ENCODE measurements at regions not wholly inside any gene's neighbourhood (a gene's known extent, or its start where the extent isn't known, plus 50 kb on each side); places are given as distances from the start of the nearest gene placed in this dataset.
A peak's percentile ranks its signal among the peaks of the same experiment; 100 is the strongest.

DNA sequence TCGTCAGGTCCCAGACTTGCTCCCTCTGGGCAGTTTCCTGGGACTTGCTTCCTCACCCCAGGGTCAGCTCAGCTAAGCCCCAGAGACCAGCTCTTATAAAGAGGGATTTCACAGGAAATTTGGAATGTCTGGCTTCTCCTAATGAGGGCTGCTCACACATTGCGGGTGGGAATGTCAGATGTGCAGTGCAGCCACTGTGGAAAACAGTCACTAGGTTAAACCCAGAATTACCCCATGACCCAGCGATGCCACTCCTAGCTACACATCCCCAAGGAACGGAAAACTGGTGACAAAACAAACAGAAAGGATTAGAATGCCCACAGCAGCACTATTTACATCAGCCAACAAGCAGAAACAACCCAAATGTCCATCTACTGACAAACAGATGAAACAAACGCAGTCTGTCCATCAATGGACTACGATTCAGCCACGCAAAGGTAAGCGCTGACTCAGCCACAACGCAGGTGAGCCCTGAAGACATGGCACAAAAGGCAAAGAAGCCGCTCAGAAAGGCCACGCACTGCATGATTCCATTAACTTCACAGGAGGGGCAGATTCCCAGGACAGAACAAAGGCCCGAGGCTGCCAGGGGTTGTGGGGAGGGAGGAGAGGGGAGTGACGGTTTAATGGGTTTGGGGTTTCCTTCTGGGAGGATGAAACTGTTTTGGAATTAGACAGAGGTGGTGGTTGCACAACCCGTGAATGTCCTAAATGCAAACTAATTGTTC lies 63.0 kb downstream of the NCOR2 start:
- no peak for DNase-seq

DNA sequence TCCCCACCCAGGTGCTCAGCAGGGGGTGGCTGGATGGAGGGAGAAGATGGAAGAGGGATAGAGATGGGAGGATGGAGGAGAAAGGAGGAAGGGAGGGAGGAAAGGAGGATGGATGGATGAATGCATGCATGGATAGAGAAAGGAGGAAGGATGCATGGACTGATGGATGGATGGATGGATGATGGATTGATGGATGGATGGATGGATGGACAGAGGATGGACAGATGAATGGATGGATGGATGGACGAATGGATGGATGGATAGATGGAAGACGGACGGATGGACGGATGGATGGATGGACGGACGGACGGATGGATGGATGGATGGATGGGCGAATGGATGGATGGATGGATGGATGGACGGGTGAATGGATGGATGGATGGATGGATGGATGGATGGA lies 64.1 kb downstream of the NCOR2 start:
- no peak for DNase-seq

DNA sequence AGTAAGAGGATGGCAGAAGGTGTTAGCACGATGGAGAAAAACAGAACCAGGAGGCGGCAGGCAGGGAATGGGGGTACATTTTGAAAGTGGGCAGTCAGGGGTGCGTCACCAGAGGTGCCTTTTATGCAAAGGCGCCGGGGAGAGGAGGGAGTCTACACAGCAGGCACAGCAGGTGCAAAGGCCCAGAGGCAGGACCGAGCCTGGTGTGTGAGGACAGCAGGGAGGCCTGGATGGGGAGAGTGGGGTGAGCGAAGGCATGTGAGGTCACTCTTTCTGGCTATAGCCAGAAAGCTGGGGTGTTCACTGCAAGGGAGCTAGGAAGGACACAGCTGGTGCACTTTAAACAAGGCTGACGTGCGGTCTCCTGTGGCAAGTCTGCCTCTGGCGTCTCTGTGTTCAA lies 65.0 kb downstream of the NCOR2 start:
- no peak for DNase-seq

DNA sequence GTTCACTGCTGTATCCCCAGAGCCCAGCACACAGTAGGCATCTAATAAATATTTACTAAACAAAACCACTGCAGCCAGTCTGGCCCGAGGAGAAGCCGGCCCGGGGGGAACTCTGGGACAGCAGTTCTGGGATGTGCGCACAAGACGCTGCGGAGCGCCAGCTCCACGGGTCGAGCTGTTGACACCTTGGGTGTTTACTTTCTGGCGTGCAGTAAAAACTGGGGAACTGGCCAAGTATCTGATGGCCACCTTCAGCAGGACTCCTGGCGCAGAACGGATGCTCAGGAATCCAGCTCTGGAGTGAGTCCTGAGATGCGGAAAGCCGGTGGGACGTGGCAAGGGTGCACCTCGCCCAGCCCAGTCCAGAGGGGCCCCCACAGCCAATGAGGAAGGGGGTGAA lies 65.6 kb downstream of the NCOR2 start:
- peak in 1 of 14 donors; percentile 41 for DNase-seq

DNA sequence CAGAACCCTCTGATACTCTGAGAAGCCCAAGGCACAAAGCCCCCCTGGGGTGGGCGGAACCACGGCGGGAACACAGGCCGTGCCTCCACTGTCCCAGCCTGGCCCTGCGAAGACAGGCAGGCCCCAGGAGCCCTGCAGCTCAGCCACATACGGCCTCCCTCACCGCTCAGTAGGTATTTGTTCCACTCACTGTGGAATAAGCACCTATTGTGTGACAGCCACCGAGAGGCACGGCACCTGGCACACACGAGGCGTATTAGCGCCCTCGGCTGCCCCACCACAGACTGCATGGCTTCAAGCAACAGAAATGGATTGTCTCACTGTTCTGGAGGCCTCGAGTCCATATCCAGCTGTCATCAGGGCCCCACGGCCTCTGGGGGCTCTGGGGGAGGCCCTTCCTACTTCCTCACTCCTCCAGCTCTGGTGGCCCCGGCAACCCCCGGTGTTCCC lies 66.3 kb downstream of the NCOR2 start:
- peak in 3 of 14 donors; percentile 23 to 40 (median 30) for DNase-seq

DNA sequence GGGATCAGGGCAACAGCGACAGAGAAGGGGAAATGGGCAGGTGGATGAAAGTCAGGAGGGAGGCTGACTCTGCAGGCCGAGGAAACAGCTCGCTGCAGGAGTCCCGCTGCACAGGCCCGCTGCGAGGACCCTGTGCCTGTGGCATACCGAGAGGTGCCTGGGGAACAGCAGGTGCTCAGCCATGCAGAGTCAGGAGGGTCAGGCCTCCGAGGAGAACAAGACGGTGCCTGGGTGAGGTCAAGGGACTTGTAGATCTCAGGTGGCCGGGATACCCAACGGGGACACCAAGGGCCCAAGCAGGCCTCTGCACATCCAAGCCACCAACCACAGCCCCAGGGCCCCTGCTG lies 67.5 kb downstream of the NCOR2 start:
- no peak for DNase-seq

DNA sequence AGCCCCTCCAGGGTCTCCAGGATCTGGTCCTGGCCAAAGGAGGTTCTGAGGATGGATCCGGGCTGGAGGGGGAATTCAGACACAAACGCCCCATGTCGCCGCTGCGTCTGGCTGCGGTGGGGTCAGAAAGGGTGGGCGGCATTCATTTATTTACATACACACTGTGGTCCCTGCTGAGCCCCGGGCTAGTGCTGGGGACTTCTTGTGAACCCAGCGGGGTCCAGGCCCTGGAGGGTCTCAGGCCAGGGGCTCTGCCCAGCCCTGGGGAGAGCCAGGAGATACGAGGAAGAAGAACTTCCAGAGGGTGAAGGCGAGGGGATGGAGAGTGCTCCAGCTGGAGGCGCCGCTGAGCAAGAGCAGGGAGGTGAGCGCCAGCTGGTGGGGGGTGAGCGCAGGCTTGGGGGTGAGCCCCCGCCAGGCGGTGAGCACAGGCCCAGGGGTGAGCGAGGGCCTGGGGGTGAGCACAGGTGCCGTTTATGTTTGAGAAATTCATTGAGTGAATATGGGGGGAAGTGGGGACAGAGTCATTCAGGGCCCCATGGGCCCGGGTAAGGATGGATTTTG lies 68.1 kb downstream of the NCOR2 start:
- DNase-seq: no peak

DNA sequence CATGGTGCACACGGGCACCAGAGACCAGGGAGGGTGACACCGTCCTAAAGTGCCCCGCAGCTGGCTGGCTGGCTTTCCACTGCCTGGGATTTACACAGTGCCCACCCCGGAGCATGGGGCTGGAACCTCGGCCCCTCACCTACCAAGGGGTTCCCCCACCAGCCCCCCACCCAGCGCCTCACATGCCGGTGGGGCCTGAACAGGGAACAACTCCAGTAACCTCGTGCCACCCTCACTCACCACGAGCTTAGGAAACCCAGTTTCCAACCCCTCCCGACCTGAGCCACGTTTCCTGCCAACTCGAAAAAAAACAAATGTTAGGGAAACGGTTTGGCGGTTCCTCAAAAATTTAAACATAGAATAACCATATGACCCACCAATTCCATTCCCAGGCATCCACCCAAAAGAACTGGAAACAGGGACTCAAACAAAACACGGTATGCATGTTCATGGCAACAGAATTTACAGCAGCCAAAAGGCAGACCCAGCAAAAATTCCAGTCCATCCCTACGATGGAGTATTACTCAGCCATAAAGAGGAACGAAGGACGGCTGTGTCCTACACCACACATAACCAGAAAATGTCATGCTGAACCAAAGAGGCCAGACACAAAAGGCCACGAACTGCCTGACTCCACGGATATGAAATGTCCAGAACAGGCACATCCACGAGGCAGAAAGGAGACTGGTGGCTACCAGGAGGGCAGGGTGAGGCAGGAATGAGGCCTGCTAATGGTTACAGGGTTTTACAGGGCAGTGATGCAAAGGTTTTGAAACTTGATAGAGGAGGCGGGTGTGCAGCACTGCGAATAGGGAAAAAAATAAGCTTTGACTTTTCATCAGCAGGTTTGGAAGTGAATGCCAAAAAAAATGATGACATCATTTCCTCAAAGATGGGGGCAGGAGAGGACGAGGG lies 68.9 kb downstream of the NCOR2 start:
- peak in 1 of 14 donors; percentile 50 for DNase-seq

DNA sequence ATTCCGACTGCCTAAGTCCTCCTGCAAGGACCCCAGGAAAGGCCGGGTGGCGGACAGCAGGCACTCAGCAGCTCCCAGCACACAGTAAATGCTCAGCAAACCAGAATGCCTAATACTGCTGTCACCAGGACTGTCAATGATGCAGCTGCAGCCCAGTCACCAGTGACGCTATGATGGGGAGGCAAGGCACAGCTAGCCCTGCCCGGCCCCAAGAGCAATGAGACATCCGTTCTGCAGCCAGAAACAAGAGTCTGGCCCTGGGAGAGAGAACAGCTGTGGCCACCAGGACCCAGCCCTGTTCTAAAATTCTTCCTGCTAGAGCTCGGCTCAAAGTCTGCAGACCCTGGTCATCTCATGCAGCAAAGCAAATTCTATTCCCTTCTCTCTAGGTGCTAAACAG lies 69.8 kb downstream of the NCOR2 start:
- peak in 10 of 14 donors; percentile 16 to 82 (median 39) for DNase-seq

DNA sequence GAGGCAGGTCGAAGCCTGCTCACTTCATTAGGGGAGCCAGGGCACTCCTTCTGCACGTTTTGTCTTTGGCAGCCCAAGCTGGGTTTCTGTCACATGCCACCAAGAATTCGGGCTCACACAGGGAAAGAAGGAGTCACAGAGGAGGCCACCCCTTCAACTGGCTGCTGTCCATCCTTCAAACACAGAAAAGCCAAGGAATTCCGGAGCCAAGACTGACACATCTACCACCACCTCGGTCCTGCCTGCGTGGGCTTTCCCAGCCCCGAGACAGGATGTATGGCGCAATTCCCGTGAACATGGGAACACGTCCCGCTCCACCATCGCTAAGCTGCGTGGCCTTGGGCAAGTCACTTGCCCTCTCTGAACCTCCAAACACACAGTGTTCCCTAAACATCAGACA lies 70.4 kb downstream of the NCOR2 start:
- DNase-seq: no peak

DNA sequence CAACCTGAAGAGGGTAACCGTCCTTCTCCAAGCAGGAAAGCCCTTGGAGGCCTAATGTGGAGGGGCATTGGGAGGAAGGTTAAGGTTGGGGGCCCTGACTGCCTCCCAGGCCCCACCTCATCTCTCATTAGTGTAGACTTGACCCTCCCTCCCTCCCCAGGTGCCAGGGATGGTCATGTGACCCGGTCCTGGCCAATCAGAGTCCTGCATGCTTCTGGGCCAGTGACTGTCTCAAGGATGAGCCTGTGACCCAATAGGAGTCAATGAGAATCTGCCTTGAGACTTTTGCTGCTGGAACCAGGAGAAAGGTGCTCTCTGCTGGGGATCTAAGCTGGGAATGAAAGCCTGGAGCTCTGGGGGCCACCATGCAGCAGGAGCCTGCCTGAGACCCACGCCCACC lies 70.8 kb downstream of the NCOR2 start:
- DNase-seq: no peak

DNA sequence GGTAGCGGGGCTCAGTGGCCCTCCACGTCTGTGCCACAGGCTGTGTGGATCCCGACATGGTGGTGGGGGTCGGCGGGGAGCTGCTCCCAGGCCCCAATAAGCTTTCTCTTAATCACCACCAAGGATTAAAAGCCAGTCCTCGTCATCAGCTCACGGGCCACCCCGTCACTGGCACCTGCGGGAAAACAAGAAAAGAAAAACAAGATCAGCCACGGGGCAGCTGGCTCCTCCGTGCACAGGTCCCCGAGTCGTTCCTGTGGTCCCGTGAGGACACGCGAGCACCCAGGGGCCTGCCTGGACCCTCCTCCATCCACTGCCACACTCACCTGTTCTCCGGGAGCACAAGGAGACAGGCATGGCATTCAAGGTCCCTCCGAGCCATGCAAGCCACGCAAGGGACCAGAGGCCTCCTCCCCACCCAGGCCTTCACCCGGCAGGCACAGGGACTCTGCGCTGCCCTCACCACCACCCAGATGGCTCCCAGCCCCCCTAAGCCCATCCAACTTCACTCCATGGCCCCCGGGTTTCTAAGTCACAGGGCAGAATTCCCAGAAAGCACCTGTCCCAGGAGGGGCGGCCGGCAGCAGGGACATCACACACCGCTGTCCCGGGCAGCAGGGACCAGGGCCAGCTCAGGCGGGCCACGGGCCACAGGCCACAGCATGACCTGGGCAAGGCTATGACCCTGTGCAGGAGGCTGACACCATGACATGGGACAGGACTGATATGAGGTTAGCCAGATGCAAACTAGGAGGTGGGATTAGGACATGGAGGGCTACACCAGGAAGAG lies 72.0 kb downstream of the NCOR2 start:
- no peak for DNase-seq

DNA sequence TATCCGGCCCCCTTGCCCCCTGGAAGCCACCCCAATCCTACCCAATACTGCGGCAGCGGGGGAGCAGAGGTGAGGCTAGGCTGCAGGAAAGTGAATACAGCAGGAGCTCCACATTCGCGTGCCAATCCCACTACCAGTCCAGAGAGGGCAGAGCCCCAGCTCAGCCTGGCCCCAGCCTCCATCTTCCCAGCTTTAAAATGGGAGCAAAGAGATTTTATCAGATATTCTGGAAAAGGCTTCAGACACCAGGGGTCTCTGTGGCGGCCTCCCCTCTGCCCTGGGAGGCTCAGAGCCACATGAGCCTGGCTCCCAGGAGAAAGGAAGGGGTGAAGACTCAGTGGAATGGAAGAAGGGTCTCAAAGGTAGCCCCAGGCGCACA lies 72.7 kb downstream of the NCOR2 start:
- DNase-seq: no peak

DNA sequence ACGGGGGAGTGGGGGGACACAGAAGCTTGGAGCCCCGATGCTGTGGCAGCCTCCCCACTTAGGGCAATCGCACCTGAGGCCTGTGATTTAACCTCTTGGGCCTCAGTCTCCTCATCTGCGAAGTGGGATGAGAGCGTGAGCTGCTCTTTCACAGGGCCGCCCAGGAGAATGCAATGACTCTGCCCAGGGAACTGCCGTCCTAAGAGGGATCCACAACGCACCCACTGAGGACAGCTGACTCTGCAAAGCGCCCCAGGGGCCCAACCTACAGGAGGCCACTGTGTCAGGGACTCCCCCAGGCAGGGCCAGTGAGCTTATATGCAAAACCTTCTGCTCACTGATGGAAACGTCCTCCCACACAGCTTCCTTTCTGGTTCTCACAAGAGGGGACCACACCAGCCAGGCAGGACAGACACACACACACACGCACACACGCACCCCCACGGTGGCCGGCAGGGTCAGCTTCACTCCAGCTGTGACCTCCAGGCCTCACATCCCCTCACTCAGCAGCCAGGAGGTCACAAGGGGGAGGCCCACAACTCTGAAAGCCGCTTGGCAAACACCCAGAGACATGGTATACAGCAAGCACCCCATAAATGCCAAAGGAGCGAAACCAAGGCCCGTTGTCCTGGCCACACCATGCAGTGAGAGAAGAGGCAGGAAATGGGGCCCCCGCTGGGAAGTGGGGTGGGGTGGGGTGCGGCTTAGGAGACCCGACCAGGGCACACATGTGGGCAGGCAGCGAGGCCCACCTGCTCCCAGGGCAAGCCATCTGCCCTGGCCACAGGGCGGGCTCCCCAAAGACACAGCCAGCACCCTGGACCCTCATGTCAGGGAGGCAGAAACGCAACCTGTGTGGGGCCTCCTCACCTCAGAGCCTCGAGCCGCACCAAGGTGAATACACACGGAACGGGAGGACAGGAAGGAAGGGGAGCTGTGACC lies 73.3 kb downstream of the NCOR2 start:
- no peak for DNase-seq

DNA sequence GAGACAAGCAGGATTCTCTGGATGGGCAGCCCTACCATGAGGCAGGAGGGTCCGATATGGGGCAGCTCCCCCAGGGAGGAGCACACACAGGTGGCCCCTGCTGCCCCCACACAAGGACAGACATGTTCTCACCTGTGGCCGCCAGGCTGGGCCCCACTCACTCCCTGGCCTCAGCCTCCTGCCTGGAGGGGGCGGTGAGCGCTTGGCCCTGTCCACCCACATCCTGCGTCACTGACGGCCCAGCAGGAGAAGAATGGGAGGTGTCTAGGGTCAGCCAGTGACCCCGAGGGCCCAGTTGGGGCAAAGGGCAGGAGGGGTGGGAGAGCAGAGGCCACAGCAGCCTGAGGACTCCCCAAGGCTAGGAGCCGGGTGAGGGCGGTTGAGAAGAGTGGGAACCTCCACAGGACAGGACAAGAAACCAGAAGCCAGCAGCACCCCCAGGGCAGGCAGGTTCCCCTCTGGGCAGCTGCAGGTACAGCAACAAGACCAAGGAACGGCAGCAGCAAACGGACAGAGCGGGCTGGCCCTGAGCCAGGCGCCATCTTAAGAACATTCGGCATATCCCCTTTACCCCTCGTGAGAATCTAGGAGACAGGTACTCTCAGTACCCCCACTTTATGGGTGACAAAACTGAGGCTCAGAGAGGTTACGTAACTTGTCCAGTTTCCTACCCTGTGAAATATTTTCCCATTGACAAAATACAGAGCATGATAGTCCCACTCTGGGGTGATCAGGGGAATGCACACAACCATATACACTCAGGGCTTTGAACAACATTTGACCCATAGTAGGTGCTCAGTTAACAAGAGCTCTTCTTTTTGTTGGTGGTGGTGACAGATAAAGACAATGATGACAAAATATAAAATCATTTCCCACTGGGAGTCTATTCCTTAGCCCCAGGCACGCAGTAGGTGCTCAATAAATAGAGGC lies 74.3 kb downstream of the NCOR2 start:
- DNase-seq: no peak

DNA sequence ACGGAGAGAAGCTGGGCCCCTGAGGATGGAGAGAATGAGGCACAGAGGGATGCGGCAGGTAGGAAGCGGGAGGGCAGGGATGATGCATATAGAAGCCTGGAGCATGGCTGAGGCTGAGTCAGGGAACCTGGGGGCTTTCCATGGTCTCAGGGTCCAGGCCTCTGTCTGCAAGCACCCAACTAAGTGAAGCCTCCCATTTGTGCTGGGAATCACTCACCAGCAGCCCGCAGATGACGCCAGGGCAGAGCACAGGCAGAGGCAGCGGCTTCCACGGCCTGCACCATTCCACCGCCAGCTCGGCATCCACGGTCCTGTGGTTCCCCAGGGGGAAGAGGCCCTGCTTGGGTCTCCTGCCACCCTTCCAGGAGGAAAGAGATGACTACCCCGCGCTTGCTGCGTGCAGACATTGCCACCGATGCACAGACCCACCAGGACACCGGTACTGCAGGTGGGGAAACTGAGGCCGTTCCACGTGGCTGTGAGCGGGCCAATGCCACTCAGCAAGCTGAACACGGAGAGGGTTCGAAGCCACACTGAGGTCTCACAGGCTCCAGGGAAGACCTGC lies 75.5 kb downstream of the NCOR2 start:
- DNase-seq: no peak

DNA sequence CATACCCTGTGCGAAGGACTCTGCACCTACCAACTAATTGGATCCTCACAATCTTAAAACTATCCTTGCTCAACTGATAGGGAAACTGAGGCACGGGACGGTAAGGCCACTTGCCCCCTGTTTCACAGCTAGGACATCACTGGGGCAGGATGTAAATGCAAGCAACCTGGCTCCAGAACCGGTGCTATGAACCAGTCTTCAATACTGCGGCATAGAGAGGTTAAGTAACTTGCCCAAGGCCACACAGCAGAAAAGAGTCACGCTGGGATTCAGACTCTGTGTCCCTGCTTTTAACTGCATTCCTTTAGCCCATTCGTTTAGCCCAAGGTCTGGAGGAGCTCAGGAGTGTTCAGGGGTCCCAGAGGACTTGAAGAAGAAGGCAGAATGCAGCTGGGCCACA lies 76.1 kb downstream of the NCOR2 start:
- no peak for DNase-seq

DNA sequence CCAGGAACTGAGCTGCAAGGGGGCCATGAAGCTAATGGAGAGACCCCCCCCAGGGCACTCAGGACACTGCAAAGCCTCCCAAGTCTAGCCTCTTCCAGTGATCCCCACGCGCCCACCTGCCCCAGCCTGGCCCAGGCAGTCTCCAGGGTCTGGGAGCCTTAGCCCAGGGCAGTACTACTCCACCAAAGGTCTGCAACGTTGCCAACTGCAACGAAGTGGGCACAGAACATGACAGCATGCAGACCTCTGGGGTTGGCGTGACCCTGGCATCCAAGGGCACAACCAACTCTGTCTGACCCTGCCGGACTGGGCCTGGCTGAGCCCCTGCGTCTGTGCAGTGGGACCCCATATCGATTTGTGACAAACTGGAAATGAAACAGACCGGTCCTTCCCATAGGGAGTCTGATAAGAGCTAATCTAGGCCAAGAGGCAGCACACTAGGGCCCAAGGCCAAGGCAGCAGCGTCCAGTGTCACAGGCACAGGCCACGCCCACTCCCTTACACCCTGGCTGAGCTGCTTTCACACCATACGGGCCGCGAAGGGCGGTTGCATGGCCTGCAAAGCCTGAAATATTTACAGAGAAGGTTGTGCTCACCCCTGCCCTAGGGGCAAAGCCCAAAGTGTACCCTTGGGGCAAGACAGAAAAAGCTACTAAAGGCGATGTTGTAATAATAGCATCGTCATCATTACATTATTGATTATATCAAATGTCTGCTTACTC lies 76.7 kb downstream of the NCOR2 start:
- peak in 10 of 14 donors; percentile 20 to 89 (median 43) for DNase-seq

DNA sequence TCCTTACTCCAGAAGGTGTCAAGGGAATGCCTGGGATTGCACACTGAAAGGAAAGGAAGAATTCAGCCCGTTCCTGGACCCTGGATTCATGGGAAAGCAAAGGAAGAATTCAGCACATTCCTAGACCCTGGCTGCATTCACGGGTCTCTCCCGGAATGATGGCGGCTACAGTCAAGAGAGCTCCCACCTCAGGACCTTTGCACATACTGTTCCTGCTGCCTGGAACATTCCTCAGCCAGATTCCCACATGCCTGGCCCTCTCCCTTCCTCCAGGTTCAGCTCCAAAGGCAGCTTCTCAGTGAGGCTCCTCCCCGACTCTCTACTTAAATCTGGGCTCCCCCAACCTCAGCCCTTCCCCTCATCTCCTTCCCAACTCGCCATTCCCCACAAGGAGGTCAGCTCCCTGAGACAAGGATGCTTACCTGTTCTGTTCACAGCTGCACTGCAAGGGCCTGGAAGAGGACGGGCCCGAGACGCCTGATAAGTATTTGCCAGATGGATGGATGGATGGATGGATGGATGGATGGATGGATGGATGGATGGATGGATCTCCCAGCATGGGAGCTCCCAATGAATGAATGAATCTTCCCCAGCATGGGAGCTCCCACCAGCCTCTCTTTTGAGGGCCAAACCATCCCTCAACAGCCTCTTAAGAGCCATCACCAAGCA lies 77.4 kb downstream of the NCOR2 start:
- no peak for DNase-seq

Data from C1 segment of cervical spinal cord (tissue), 14 donors.